SKM-1 treated with dmso at 0.1 percent for 144 hours (cell line): ENCODE measurements at regions not wholly inside any gene's neighbourhood (a gene's known extent, or its start where the extent isn't known, plus 50 kb on each side); places are given as distances from the start of the nearest gene placed in this dataset.
A peak's percentile ranks its signal among the peaks of the same experiment; 100 is the strongest.
"Not testable (repeated sequence)": the region's sequence is repeated elsewhere in the genome, so short reads cannot be mapped to it uniquely, and the experiment has no call there.

Experiments used
- DNase-seq: peaks from one replicate; lab custom pipeline; 2025; ENCODE audit not compliant: unreplicated experiment; lab: John Stamatoyannopoulos, UW

GRCh38 chr2:144972676-144973075 is 452.8 kb upstream of the ZEB2 start:
- no peak for DNase-seq

- DNase-seq = no peak
Measured at GRCh38 chr2:144971786-144972335, 451.9 kb upstream of the ZEB2 start.

GRCh38 chr2:144970410-144970809 is 450.5 kb upstream of the ZEB2 start:
- not testable (repeated sequence) for DNase-seq

GRCh38 chr2:144969564-144969963 is 449.6 kb upstream of the ZEB2 start:
- DNase-seq = not testable (repeated sequence)

- no peak for DNase-seq
Measured at GRCh38 chr2:144967961-144968360, 448.0 kb upstream of the ZEB2 start.

GRCh38 chr2:144965172-144965571 is 445.3 kb upstream of the ZEB2 start:
- no peak for DNase-seq

- DNase-seq = no peak
Measured at GRCh38 chr2:144963031-144963430, 443.1 kb upstream of the ZEB2 start.

GRCh38 chr2:144959416-144959815 is 439.5 kb upstream of the ZEB2 start:
- DNase-seq = no peak

GRCh38 chr2:144950899-144951560 is 431.1 kb upstream of the ZEB2 start:
- DNase-seq = no peak

- no peak for DNase-seq
Measured at GRCh38 chr2:144948205-144948855, 428.4 kb upstream of the ZEB2 start.

GRCh38 chr2:144947709-144948037 is 427.8 kb upstream of the ZEB2 start:
- DNase-seq = no peak

- DNase-seq = peak; percentile 54
Measured at GRCh38 chr2:144946263-144946662, 426.3 kb upstream of the ZEB2 start.

- DNase-seq = no peak
Measured at GRCh38 chr2:144944546-144945220, 424.8 kb upstream of the ZEB2 start.

GRCh38 chr2:144943986-144944385 is 424.1 kb upstream of the ZEB2 start:
- no peak for DNase-seq

- DNase-seq = no peak
Measured at GRCh38 chr2:144943293-144943941, 423.5 kb upstream of the ZEB2 start.

GRCh38 chr2:144942516-144943256 is 422.8 kb upstream of the ZEB2 start:
- no peak for DNase-seq

GRCh38 chr2:144941743-144942488 is 422.0 kb upstream of the ZEB2 start:
- no peak for DNase-seq

GRCh38 chr2:144939590-144939989 is 419.7 kb upstream of the ZEB2 start:
- DNase-seq = no peak

GRCh38 chr2:144937910-144938709 is 418.2 kb upstream of the ZEB2 start:
- DNase-seq = no peak
